ENCODE measurements at regions not wholly inside any gene's neighbourhood (a gene's known extent, or its start where the extent isn't known, plus 50 kb on each side); places are given as distances from the start of the nearest gene placed in this dataset.
"Not testable (repeated sequence)": the region's sequence is repeated elsewhere in the genome, so short reads cannot be mapped to it uniquely, and the experiment has no call there.

DNA sequence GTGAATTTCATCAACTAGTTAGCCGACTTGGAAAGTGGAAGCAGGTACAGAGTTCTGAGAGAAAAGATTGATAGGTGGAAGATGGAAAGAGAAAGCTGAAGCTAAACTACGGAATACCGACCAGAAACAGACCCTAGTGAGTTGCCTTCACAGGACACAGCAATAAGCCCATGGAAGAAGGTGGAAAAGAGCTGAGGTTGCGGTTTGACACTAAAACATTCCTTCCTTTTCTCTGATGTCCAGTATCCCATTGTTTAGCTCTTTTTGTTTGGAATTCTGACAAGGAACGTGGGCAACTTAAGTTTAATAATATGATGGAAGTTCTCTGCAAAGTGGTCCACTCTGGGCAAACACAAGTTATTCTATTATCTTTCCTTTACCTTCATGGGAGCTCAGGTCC lies 110.1 kb upstream of the ADTRP start:
- peaks cover 29% of the 10 kb centered on the region for H3K9me3 Mint-ChIP-seq
- H3K4me1 Mint-ChIP-seq: no peaks in the 10 kb centered on the region
- no peak for DNase-seq (ENCODE audit: low spot score in 2 of 2, unreplicated experiment in 2 of 2)

DNA sequence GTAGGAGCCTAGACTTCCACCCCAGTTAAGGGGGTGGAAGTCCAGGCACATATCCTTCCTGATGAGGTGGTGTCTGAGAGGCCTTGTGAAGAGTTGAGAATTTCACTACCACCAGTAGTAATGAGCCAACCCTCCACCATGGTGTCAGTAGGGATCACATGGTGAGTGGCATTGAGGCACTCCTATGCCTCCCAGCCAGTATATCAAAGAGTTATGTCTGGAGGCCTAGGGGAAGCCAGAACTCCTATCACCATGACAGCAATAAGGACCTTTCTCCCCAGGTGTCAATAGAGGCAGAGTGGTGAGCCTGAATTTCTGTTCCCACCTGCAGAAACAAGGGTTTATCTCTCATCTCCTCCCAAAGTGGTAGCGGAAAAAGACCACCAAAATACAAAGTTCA lies 106.6 kb upstream of the ADTRP start:
- no peak for TF ChIP-seq CTCF (IDR thresholded peaks at IDR 0.05; ENCODE audit: unreplicated experiment)
- Mint-ChIP-seq H3K36me3 (peaks cover 10% of the 10 kb centered on the region), H3K27ac (no peak overlapping the region), H3K9me3 (peaks cover 32% of the 10 kb centered on the region), H3K27me3 (ENCODE audit: low read depth) (no peaks in the 10 kb centered on the region), H3K4me1 (no peaks in the 10 kb centered on the region), H3K4me3 (no peak overlapping the region)
- no peak for DNase-seq (ENCODE audit: low spot score in 2 of 2, unreplicated experiment in 2 of 2)

More for the DNA sequence above, 110.1 kb upstream of the ADTRP start:
- no peak for TF ChIP-seq CTCF (IDR thresholded peaks at IDR 0.05; ENCODE audit: unreplicated experiment)
- H3K36me3 Mint-ChIP-seq: no peaks in the 10 kb centered on the region
- no peak overlapping the region for H3K4me3 Mint-ChIP-seq
- H3K27me3 Mint-ChIP-seq (ENCODE audit: low read depth): no peaks in the 10 kb centered on the region
- no peak overlapping the region for H3K27ac Mint-ChIP-seq

GRCh38 chr6:11883471-11883870 lies 104.9 kb upstream of the ADTRP start:
- H3K27ac Mint-ChIP-seq, H3K4me3 Mint-ChIP-seq: not testable (repeated sequence)
- H3K36me3 Mint-ChIP-seq: peaks cover 15% of the 10 kb centered on the region

DNA sequence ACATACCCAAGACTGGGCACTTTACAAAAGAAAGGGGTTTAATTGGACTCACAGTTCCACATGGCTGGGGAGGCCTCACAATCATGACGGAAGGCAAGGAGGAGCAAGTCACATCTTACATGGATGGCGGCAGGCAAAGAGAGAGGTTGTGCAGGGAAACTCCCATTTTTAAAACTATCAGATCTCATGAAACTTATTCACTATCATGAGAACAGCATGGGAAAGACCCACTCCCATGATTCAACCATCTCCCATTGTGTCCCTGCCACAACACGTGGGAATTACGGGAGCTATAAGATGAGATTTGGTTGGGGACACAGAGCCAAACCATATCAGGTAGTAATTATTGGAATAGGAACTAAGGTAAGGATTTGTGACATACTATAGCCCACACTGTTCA lies 101.6 kb upstream of the ADTRP start:
- H3K4me3 Mint-ChIP-seq: not testable (repeated sequence)

More at GRCh38 chr6:11883471-11883870, 104.9 kb upstream of the ADTRP start:
- H3K9me3 Mint-ChIP-seq: peaks cover 39% of the 10 kb centered on the region
- not testable (repeated sequence) for H3K27me3 Mint-ChIP-seq (ENCODE audit: low read depth); DNase-seq (ENCODE audit: low spot score in 2 of 2, unreplicated experiment in 2 of 2)
- H3K4me1 Mint-ChIP-seq: peaks cover 10% of the 10 kb centered on the region

GRCh38 chr6:11878735-11879134 lies 100.1 kb upstream of the ADTRP start:
- DNase-seq (ENCODE audit: low spot score in 2 of 2, unreplicated experiment in 2 of 2): no peak
- TF ChIP-seq CTCF (IDR thresholded peaks at IDR 0.05; ENCODE audit: unreplicated experiment): no peak
- peaks cover 24% of the 10 kb centered on the region for H3K4me1 Mint-ChIP-seq
- H3K27me3 Mint-ChIP-seq (ENCODE audit: low read depth): no peaks in the 10 kb centered on the region
- H3K4me3 Mint-ChIP-seq: no peak overlapping the region
- H3K9me3 Mint-ChIP-seq: peaks cover 22% of the 10 kb centered on the region
- peaks cover 15% of the 10 kb centered on the region for H3K36me3 Mint-ChIP-seq
- peak overlapping the region; percentile 89 for H3K27ac Mint-ChIP-seq

More for the DNA sequence above, 101.6 kb upstream of the ADTRP start:
- H3K27me3 Mint-ChIP-seq (ENCODE audit: low read depth); DNase-seq (ENCODE audit: low spot score in 2 of 2, unreplicated experiment in 2 of 2); H3K27ac Mint-ChIP-seq: not testable (repeated sequence)
- peaks cover 15% of the 10 kb centered on the region for H3K36me3 Mint-ChIP-seq
- peaks cover 28% of the 10 kb centered on the region for H3K9me3 Mint-ChIP-seq
- H3K4me1 Mint-ChIP-seq: peaks cover 24% of the 10 kb centered on the region

- Mint-ChIP-seq H3K27ac (peak overlapping the region; percentile 89), H3K4me3 (no peak overlapping the region), H3K27me3 (ENCODE audit: low read depth) (no peaks in the 10 kb centered on the region), H3K9me3 (peaks cover 22% of the 10 kb centered on the region), H3K36me3 (peaks cover 15% of the 10 kb centered on the region), H3K4me1 (peaks cover 24% of the 10 kb centered on the region)
- DNase-seq (ENCODE audit: low spot score in 2 of 2, unreplicated experiment in 2 of 2): no peak
- TF ChIP-seq CTCF (IDR thresholded peaks at IDR 0.05; ENCODE audit: unreplicated experiment): no peak
Measured at GRCh38 chr6:11878029-11878428, 99.4 kb upstream of the ADTRP start.

GRCh38 chr6:11876934-11877433 lies 98.4 kb upstream of the ADTRP start:
- Mint-ChIP-seq H3K36me3 (peaks cover 12% of the 10 kb centered on the region), H3K4me3 (no peak overlapping the region), H3K27me3 (ENCODE audit: low read depth) (no peaks in the 10 kb centered on the region), H3K9me3 (peaks cover 17% of the 10 kb centered on the region), H3K4me1 (peaks cover 24% of the 10 kb centered on the region), H3K27ac (no peak overlapping the region)
- TF ChIP-seq CTCF (IDR thresholded peaks at IDR 0.05; ENCODE audit: unreplicated experiment): no peak
- no peak for DNase-seq (ENCODE audit: low spot score in 2 of 2, unreplicated experiment in 2 of 2)

All from mesothelial cell of epicardium (in vitro differentiated cells).